CD4-positive, CD25-positive, alpha-beta regulatory T cell (primary cell): ENCODE measurements at regions not wholly inside any gene's neighbourhood (a gene's known extent, or its start where the extent isn't known, plus 50 kb on each side); places are given as distances from the start of the nearest gene placed in this dataset.

Experiments used
- ATAC-seq, 2 donors: fragments of 150-1000 bp; cut with Tn5 transposase; one replicate each; pipeline ENCODE4 v1.10.0; 2021; ENCODE audit warnings: low read depth in 2 of 2, moderate number of reproducible peaks in 2 of 2, moderate library complexity in 1 of 2
- DNase-seq, 3 donors: peaks; one replicate each; pipeline versions ENCODE4 v3.0.0 to v3.0.0-alpha.2; 2012 to 2022; ENCODE audit warnings: mixed read lengths in 1 of 3
- H3K27ac ChIP-seq: one replicate; pipeline ENCODE4 v1.7.0; 2013; ENCODE audit warnings: mild to moderate bottlenecking, low read length; ENCODE audit not compliant: insufficient read depth, poor library complexity, severe bottlenecking
- H3K27me3 ChIP-seq: one replicate; pipeline ENCODE4 v1.7.0; 2013; ENCODE audit warnings: low read length; ENCODE audit not compliant: control insufficient read depth, insufficient read depth
- H3K36me3 ChIP-seq: one replicate; pipeline ENCODE4 v1.7.0; 2013; ENCODE audit warnings: mild to moderate bottlenecking, low read length, moderate library complexity; ENCODE audit not compliant: control insufficient read depth, insufficient read depth
- H3K4me1 ChIP-seq: 2 replicates; pipeline ENCODE4 v1.7.0; 2013; ENCODE audit warnings: mild to moderate bottlenecking, low read length; ENCODE audit not compliant: insufficient read depth, control insufficient read depth, poor library complexity, severe bottlenecking
- H3K4me3 ChIP-seq: one replicate; pipeline ENCODE4 v1.7.0; 2013; ENCODE audit warnings: low read depth, mild to moderate bottlenecking, low read length, moderate library complexity
- H3K9me3 ChIP-seq, 2 experiments: 1 replicate in 1 of 2; 2 replicates in 1 of 2; pipeline ENCODE4 v1.7.0; 2013; ENCODE audit warnings: low read length in 2 of 2, mild to moderate bottlenecking in 1 of 2, moderate library complexity in 1 of 2; ENCODE audit not compliant: control insufficient read depth in 2 of 2
- H3K27ac Mint-ChIP-seq, 3 donors: one replicate each; pipeline ENCODE4 v1.8.0; 2020 to 2022; ENCODE audit warnings: mild to moderate bottlenecking in 3 of 3, mixed read lengths in 3 of 3, moderate library complexity in 2 of 3
- H3K27me3 Mint-ChIP-seq: one replicate; pipeline ENCODE4 v1.8.0; 2022; ENCODE audit warnings: mild to moderate bottlenecking, mixed read lengths
- H3K36me3 Mint-ChIP-seq: one replicate; pipeline ENCODE4 v1.8.0; 2020; ENCODE audit warnings: mixed read lengths
- H3K4me1 Mint-ChIP-seq, 4 donors: one replicate each; pipeline ENCODE4 v1.8.0; 2020 to 2022; ENCODE audit warnings: mixed read lengths in 4 of 4, mild to moderate bottlenecking in 1 of 4
- H3K4me3 Mint-ChIP-seq, 4 donors: one replicate each; pipeline ENCODE4 v1.8.0; 2020 to 2022; ENCODE audit warnings: mild to moderate bottlenecking in 4 of 4, mixed read lengths in 4 of 4, moderate library complexity in 3 of 4
- H3K9me3 Mint-ChIP-seq, 7 donors: one replicate each; pipeline ENCODE4 v1.8.0; 2020 to 2022; ENCODE audit warnings: mixed read lengths in 7 of 7, mild to moderate bottlenecking in 3 of 7, moderate library complexity in 2 of 7

- Mint-ChIP-seq H3K36me3 (no peaks in the 10 kb centered on the region), H3K9me3 (no peaks in the 10 kb centered on the region)
- no peaks in the 10 kb centered on the region for H3K9me3 ChIP-seq
These were observed 266.1 kb downstream of the SMARCA2 start for GRCh38 chr9:2281031-2281802.

GRCh38 chr9:2281803-2282185 is 266.6 kb downstream of the SMARCA2 start:
- no peak for ATAC-seq
- H3K36me3 Mint-ChIP-seq: no peaks in the 10 kb centered on the region
- Histone ChIP-seq H3K4me1 (no peaks in the 10 kb centered on the region), H3K27ac (no peak overlapping the region), H3K4me3 (no peak overlapping the region), H3K9me3 (no peaks in the 10 kb centered on the region), H3K36me3 (no peaks in the 10 kb centered on the region), H3K27me3 (no peaks in the 10 kb centered on the region)
- H3K4me3 Mint-ChIP-seq: no peak overlapping the region
- H3K27ac Mint-ChIP-seq: no peak overlapping the region
- DNase-seq: no peak
- H3K9me3 Mint-ChIP-seq: no peaks in the 10 kb centered on the region
- no peaks in the 10 kb centered on the region for H3K4me1 Mint-ChIP-seq
- H3K27me3 Mint-ChIP-seq: peaks cover 4% of the 10 kb centered on the region

More at GRCh38 chr9:2281031-2281802, 266.1 kb downstream of the SMARCA2 start:
- ATAC-seq: no peak
- no peaks in the 10 kb centered on the region for H3K4me1 Mint-ChIP-seq
- H3K27me3 Mint-ChIP-seq: peaks cover 4% of the 10 kb centered on the region
- Histone ChIP-seq H3K4me3 (no peak overlapping the region), H3K4me1 (no peaks in the 10 kb centered on the region), H3K27me3 (no peaks in the 10 kb centered on the region), H3K27ac (no peak overlapping the region), H3K36me3 (no peaks in the 10 kb centered on the region)
- no peak overlapping the region for H3K27ac Mint-ChIP-seq
- no peak for DNase-seq
- no peak overlapping the region for H3K4me3 Mint-ChIP-seq

GRCh38 chr9:2284770-2285169 is 269.6 kb downstream of the SMARCA2 start:
- Mint-ChIP-seq H3K27ac (no peak overlapping the region), H3K4me3 (no peak overlapping the region), H3K27me3 (peaks cover 4% of the 10 kb centered on the region), H3K4me1 (no peaks in the 10 kb centered on the region), H3K36me3 (no peaks in the 10 kb centered on the region), H3K9me3 (no peaks in the 10 kb centered on the region)
- H3K36me3 ChIP-seq: no peaks in the 10 kb centered on the region
- no peak overlapping the region for H3K27ac ChIP-seq
- DNase-seq: no peak
- no peaks in the 10 kb centered on the region for H3K27me3 ChIP-seq
- no peak overlapping the region for H3K4me3 ChIP-seq
- no peaks in the 10 kb centered on the region for H3K9me3 ChIP-seq
- H3K4me1 ChIP-seq: no peaks in the 10 kb centered on the region
- ATAC-seq: no peak

- DNase-seq (no peak), ATAC-seq (no peak)
- H3K9me3 ChIP-seq: no peaks in the 10 kb centered on the region
- H3K36me3 Mint-ChIP-seq: no peaks in the 10 kb centered on the region
- H3K4me1 Mint-ChIP-seq: no peaks in the 10 kb centered on the region
- peaks cover 3% of the 10 kb centered on the region for H3K27me3 ChIP-seq
- H3K27ac Mint-ChIP-seq: no peak overlapping the region
- no peaks in the 10 kb centered on the region for H3K9me3 Mint-ChIP-seq
- no peaks in the 10 kb centered on the region for H3K4me1 ChIP-seq
- H3K4me3 ChIP-seq: no peak overlapping the region
- H3K27ac ChIP-seq: no peak overlapping the region
- no peaks in the 10 kb centered on the region for H3K36me3 ChIP-seq
- peaks cover 4% of the 10 kb centered on the region for H3K27me3 Mint-ChIP-seq
- H3K4me3 Mint-ChIP-seq: no peak overlapping the region
These were observed 270.5 kb downstream of the SMARCA2 start for GRCh38 chr9:2285416-2286332.

GRCh38 chr9:2286333-2286705 is 271.2 kb downstream of the SMARCA2 start:
- H3K4me1 ChIP-seq: no peaks in the 10 kb centered on the region
- no peak overlapping the region for H3K4me3 Mint-ChIP-seq
- H3K4me3 ChIP-seq: no peak overlapping the region
- peaks cover 3% of the 10 kb centered on the region for H3K27me3 ChIP-seq
- no peaks in the 10 kb centered on the region for H3K9me3 ChIP-seq
- no peak overlapping the region for H3K27ac Mint-ChIP-seq
- no peaks in the 10 kb centered on the region for H3K36me3 Mint-ChIP-seq
- DNase-seq (no peak), ATAC-seq (no peak)
- H3K36me3 ChIP-seq: no peaks in the 10 kb centered on the region
- H3K4me1 Mint-ChIP-seq: no peaks in the 10 kb centered on the region
- H3K9me3 Mint-ChIP-seq: no peaks in the 10 kb centered on the region
- H3K27ac ChIP-seq: no peak overlapping the region
- peaks cover 4% of the 10 kb centered on the region for H3K27me3 Mint-ChIP-seq

GRCh38 chr9:2286825-2287455 is 271.8 kb downstream of the SMARCA2 start:
- Histone ChIP-seq H3K9me3 (no peaks in the 10 kb centered on the region), H3K4me1 (no peaks in the 10 kb centered on the region), H3K4me3 (no peak overlapping the region), H3K36me3 (no peaks in the 10 kb centered on the region), H3K27me3 (peaks cover 3% of the 10 kb centered on the region), H3K27ac (no peak overlapping the region)
- H3K9me3 Mint-ChIP-seq: no peaks in the 10 kb centered on the region
- no peak overlapping the region for H3K4me3 Mint-ChIP-seq
- H3K36me3 Mint-ChIP-seq: no peaks in the 10 kb centered on the region
- no peaks in the 10 kb centered on the region for H3K4me1 Mint-ChIP-seq
- DNase-seq (no peak), ATAC-seq (no peak)
- H3K27ac Mint-ChIP-seq: no peak overlapping the region
- peaks cover 2% of the 10 kb centered on the region for H3K27me3 Mint-ChIP-seq

- ATAC-seq: no peak
These were observed 273.2 kb downstream of the SMARCA2 start for GRCh38 chr9:2288309-2288708.

More at GRCh38 chr9:2288309-2288708, 273.2 kb downstream of the SMARCA2 start:
- Mint-ChIP-seq H3K27me3 (peaks cover 5% of the 10 kb centered on the region), H3K36me3 (no peaks in the 10 kb centered on the region), H3K27ac (no peak overlapping the region), H3K4me1 (no peaks in the 10 kb centered on the region), H3K4me3 (no peak overlapping the region), H3K9me3 (no peaks in the 10 kb centered on the region)
- no peaks in the 10 kb centered on the region for H3K4me1 ChIP-seq
- no peaks in the 10 kb centered on the region for H3K36me3 ChIP-seq
- no peak overlapping the region for H3K27ac ChIP-seq
- no peaks in the 10 kb centered on the region for H3K9me3 ChIP-seq
- H3K27me3 ChIP-seq: peaks cover 3% of the 10 kb centered on the region
- H3K4me3 ChIP-seq: no peak overlapping the region
- no peak for DNase-seq
